Upper lobe of left lung (tissue), 4 donors: ENCODE measurements at regions not wholly inside any gene's neighbourhood (a gene's known extent, or its start where the extent isn't known, plus 50 kb on each side); places are given as distances from the start of the nearest gene placed in this dataset.

ENCODE experiments used
- CTCF ChIP-seq, 6 experiments: fragments of 450-650 bp in 4 of 6; fragments of 200-600 bp in 2 of 6; sonication (generic) in 2 of 6; IDR thresholded peaks; one replicate each; pipeline ENCODE4 v1.5.1; 2016 to 2019; ENCODE audit warnings: antibody characterized with exemption in 6 of 6
- POLR2A ChIP-seq, 4 donors: fragments of 450-650 bp; IDR thresholded peaks; one replicate each; pipeline ENCODE4 v1.5.1; 2016 to 2017; ENCODE audit warnings: antibody characterized with exemption in 4 of 4, mild to moderate bottlenecking in 2 of 4
- POLR2AphosphoS5 ChIP-seq, 2 donors: sonication (generic); formaldehyde crosslinking; IDR thresholded peaks; one replicate each; pipeline ENCODE4 v1.5.1; 2017; ENCODE audit warnings: antibody characterized with exemption in 2 of 2

GRCh38 chr13:46982856-46983582 is 86.2 kb upstream of the HTR2A start:
- TF ChIP-seq POLR2A (IDR thresholded peaks at IDR 0.05) (no peak), CTCF (IDR thresholded peaks at IDR 0.05) (no peak), POLR2AphosphoS5 (IDR thresholded peaks at IDR 0.05) (no peak)
